ENCODE measurements at regions not wholly inside any gene's neighbourhood (a gene's known extent, or its start where the extent isn't known, plus 50 kb on each side); places are given as distances from the start of the nearest gene placed in this dataset.
"Not testable (repeated sequence)": the region's sequence is repeated elsewhere in the genome, so short reads cannot be mapped to it uniquely, and the experiment has no call there.

DNA sequence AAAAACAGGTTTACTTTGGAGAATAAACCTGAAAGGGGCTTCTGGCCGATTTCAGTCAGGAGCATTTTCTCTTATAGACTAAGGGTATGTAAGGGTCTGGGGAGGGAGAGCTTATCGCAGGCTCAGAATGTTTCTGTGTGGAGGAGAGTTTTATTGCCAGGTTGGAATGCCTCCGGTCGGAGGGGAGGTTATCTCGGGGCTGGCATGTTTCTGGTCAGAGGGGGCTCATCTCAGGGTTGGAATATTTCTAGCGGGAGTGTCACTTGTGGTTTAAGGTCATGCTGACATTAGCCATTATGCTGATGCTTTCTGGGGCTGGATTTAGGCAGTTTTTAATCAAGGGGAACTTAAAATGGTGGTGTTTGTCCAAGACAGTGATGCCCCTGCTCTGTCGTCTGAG is 333.6 kb downstream of the METTL4 start:
- Histone ChIP-seq H3K27me3 (ENCODE audit: control insufficient read depth, insufficient read depth, low read length) (no peaks in the 10 kb centered on the region), H3K36me3 (ENCODE audit: control insufficient read depth, insufficient read depth, low read length) (no peaks in the 10 kb centered on the region), H3K4me3 (ENCODE audit: low read depth, low read length) (no peak overlapping the region)
- ChIA-PET CTCF (interaction anchor here (1.2 to 2.3 kb wide), 2 partner anchors 8 to 14 kb away, joined by 3 to 7 read pairs; no protein-coding TSS in a partner anchor), POLR2A (no interaction called here)
- TF ChIP-seq, protein P1, sequence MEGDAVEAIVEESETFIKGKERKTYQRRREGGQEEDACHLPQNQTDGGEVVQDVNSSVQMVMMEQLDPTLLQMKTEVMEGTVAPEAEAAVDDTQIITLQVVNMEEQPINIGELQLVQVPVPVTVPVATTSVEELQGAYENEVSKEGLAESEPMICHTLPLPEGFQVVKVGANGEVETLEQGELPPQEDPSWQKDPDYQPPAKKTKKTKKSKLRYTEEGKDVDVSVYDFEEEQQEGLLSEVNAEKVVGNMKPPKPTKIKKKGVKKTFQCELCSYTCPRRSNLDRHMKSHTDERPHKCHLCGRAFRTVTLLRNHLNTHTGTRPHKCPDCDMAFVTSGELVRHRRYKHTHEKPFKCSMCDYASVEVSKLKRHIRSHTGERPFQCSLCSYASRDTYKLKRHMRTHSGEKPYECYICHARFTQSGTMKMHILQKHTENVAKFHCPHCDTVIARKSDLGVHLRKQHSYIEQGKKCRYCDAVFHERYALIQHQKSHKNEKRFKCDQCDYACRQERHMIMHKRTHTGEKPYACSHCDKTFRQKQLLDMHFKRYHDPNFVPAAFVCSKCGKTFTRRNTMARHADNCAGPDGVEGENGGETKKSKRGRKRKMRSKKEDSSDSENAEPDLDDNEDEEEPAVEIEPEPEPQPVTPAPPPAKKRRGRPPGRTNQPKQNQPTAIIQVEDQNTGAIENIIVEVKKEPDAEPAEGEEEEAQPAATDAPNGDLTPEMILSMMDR (IDR thresholded peaks at IDR 0.05; ENCODE audit: insufficient read depth, low read depth, low read length): no peak
- no peak for DNase-seq (ENCODE audit: low read depth)

DNA sequence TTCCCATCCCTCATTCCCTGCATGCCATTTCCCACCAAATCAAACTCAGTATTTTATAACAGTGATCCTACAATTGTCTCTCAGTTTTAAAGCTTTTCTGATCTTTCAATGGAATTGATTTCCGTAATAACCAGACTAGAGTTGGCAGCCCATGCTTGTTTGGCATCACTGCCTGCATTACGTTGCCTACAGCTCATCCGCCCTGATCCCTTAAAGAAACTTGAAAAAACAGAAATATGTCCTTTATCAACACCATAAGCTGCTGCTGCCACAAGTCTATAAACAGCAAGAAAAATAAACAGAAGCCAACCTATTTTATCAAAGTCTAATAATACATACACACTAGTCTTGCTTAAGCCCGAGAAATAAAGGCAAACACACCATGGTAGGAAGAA is 331.0 kb downstream of the METTL4 start:
- TF ChIP-seq, protein P1 (IDR thresholded peaks at IDR 0.05; ENCODE audit: insufficient read depth, low read depth, low read length): no peak
- POLR2A ChIA-PET: no interaction called here
- DNase-seq (ENCODE audit: low read depth): no peak
- Histone ChIP-seq H3K4me3 (ENCODE audit: low read depth, low read length) (no peak overlapping the region), H3K36me3 (ENCODE audit: control insufficient read depth, insufficient read depth, low read length) (no peaks in the 10 kb centered on the region), H3K27me3 (ENCODE audit: control insufficient read depth, insufficient read depth, low read length) (no peaks in the 10 kb centered on the region)
- CTCF ChIA-PET: interaction anchor here (0.7 to 2.1 kb wide), 4 partner anchors 17 to 301 kb away, joined by 3 to 10 read pairs (median 4); no protein-coding TSS in a partner anchor

DNA sequence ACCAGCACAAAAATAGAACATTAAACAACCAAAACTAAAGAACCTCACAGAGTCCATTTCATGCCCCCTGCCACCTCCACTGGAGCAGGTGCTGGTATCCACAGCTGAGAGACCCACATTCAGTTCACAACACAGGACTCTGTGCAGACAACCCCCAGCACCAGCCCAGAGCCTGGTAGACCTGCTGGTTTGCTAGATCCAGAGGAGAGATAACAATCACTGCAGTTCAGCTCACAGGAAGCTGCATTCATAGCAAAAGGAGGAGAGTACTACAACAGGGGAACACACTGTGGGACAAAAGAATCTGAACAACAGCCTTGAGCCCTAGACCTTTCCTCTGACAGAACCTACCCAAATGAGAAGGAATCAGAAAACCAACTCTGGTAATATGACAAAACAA is 326.7 kb downstream of the METTL4 start:
- CTCF ChIA-PET: no interaction called here
- no peak for DNase-seq (ENCODE audit: low read depth)
- no peaks in the 10 kb centered on the region for H3K27me3 ChIP-seq (ENCODE audit: control insufficient read depth, insufficient read depth, low read length)
- no peaks in the 10 kb centered on the region for H3K36me3 ChIP-seq (ENCODE audit: control insufficient read depth, insufficient read depth, low read length)
- TF ChIP-seq, protein P1 (IDR thresholded peaks at IDR 0.05; ENCODE audit: insufficient read depth, low read depth, low read length): no peak
- H3K4me3 ChIP-seq (ENCODE audit: low read depth, low read length): no peak overlapping the region
- POLR2A ChIA-PET: no interaction called here

DNA sequence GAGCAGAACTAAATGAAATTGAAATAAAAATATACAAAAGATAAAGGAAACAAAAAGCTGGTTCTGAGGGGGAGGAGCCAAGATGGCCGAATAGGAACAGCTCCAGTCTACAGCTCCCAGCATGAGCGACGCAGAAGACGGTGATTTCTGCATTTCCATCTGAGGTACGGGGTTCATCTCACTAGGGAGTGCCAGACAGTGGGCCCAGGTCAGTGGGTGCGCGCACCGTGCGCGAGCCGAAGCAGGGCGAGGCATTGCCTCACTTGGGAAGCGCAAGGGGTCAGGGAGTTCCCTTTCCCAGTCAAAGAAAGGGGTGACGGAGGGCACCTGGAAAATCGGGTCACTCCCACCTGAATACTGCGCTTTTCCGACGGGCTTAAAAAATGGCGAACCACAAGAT is 324.2 kb downstream of the METTL4 start:
- H3K27me3 ChIP-seq (ENCODE audit: control insufficient read depth, insufficient read depth, low read length); DNase-seq (ENCODE audit: low read depth); H3K4me3 ChIP-seq (ENCODE audit: low read depth, low read length); POLR2A ChIA-PET; H3K36me3 ChIP-seq (ENCODE audit: control insufficient read depth, insufficient read depth, low read length); CTCF ChIA-PET: not testable (repeated sequence)

DNA sequence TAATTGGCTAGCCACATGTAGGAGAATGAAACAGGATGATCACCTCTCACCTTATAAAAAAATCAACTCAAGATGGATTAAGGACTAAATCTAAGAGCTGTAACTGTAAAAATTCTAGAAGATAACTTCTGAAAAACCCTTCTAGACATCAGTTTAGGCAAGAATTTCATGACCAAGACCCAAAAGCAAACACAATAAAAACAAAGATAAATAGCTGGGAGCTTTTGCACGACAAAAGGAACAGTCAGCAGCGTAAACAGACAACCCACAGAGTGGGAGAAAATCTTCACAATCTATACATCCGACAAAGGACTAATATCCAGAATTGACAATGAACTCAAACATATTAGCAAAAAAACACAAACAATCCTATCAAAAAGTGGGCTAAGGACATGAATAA is 316.3 kb downstream of the METTL4 start:
- no peak for DNase-seq (ENCODE audit: low read depth)
- ChIA-PET POLR2A (no interaction called here), CTCF (no interaction called here)
- H3K36me3 ChIP-seq (ENCODE audit: control insufficient read depth, insufficient read depth, low read length): no peaks in the 10 kb centered on the region
- no peaks in the 10 kb centered on the region for H3K27me3 ChIP-seq (ENCODE audit: control insufficient read depth, insufficient read depth, low read length)
- TF ChIP-seq, protein P1 (IDR thresholded peaks at IDR 0.05; ENCODE audit: insufficient read depth, low read depth, low read length): no peak
- no peak overlapping the region for H3K4me3 ChIP-seq (ENCODE audit: low read depth, low read length)

DNA sequence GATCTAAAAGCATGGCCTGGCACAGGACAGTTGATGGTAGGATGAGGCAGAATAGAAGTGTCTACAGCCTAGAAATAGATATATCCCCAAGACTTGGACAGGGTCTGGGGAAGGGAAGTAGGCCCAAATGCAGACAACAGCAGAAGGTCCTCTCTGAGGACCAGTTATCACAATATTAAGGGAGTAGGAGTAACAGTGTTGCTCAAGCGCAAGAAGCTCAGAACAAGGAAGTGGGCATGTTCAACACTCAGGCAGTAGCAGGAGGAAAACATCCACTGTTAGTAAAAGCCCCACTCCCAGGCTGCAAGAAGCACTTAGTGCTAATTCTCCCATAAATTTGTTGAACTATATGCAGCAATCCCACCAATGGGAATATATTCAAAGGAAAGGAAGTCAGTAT is 314.7 kb downstream of the METTL4 start:
- no peaks in the 10 kb centered on the region for H3K27me3 ChIP-seq (ENCODE audit: control insufficient read depth, insufficient read depth, low read length)
- ChIA-PET CTCF (no interaction called here), POLR2A (no interaction called here)
- DNase-seq (ENCODE audit: low read depth): no peak
- no peaks in the 10 kb centered on the region for H3K36me3 ChIP-seq (ENCODE audit: control insufficient read depth, insufficient read depth, low read length)
- no peak overlapping the region for H3K4me3 ChIP-seq (ENCODE audit: low read depth, low read length)
- TF ChIP-seq, protein P1 (IDR thresholded peaks at IDR 0.05; ENCODE audit: insufficient read depth, low read depth, low read length): no peak

Measured in BJ (cell line).